GM12875 (cell line): ENCODE measurements at regions not wholly inside any gene's neighbourhood (a gene's known extent, or its start where the extent isn't known, plus 50 kb on each side); places are given as distances from the start of the nearest gene placed in this dataset.

Experiments used
- H3K4me3 ChIP-seq: one replicate; pipeline ENCODE4 v1.5.1; 2011; ENCODE audit warnings: low read depth, low read length, control low read depth
- CTCF ChIP-seq: IDR thresholded peaks from 2 replicates; pipeline ENCODE4 v1.5.1; 2011; ENCODE audit warnings: low read depth, mild to moderate bottlenecking, control low read depth, inconsistent platforms, low read length, moderate library complexity, borderline replicate concordance; ENCODE audit not compliant: insufficient read depth

GRCh38 chr11:35078470-35078735, 60.6 kb upstream of the CD44 start:
- H3K4me3 ChIP-seq, result no peak overlapping the region

GRCh38 chr11:35079611-35080010, 59.4 kb upstream of the CD44 start:
- no peak overlapping the region for H3K4me3 ChIP-seq
- TF ChIP-seq CTCF, result no peak

More at GRCh38 chr11:35078470-35078735, 60.6 kb upstream of the CD44 start:
- TF ChIP-seq CTCF, result no peak

- H3K4me3 ChIP-seq, result peak overlapping the region; percentile 43
- TF ChIP-seq CTCF, result no peak
Observed at GRCh38 chr11:35082321-35083180, 56.4 kb upstream of the CD44 start.

- H3K4me3 ChIP-seq, result peak overlapping the region; percentile 43
- TF ChIP-seq CTCF, result no peak
Observed at GRCh38 chr11:35083181-35083430, 55.9 kb upstream of the CD44 start.

- TF ChIP-seq CTCF, result no peak
- H3K4me3 ChIP-seq, result no peak overlapping the region
Observed at GRCh38 chr11:35083431-35084238, 55.3 kb upstream of the CD44 start.

- H3K4me3 ChIP-seq, result no peak overlapping the region
- TF ChIP-seq CTCF, result no peak
Observed at GRCh38 chr11:35084817-35085440, 54.0 kb upstream of the CD44 start.
